ENCODE measurements at regions not wholly inside any gene's neighbourhood (a gene's known extent, or its start where the extent isn't known, plus 50 kb on each side); places are given as distances from the start of the nearest gene placed in this dataset.

- TF ChIP-seq CTCF (IDR thresholded peaks at IDR 0.05) (no peak), ZFX (IDR thresholded peaks at IDR 0.05; ENCODE audit: borderline replicate concordance) (no peak)
Measured at GRCh38 chr12:41802803-41803202, 341.9 kb downstream of the GXYLT1 start.
